Erythroblast (primary cell): ENCODE measurements at regions not wholly inside any gene's neighbourhood (a gene's known extent, or its start where the extent isn't known, plus 50 kb on each side); places are given as distances from the start of the nearest gene placed in this dataset.

Experiments used
- GATA1 ChIP-seq: IDR thresholded peaks from 2 replicates; pipeline ENCODE4 v1.6.1; 2011; ENCODE audit warnings: low read depth, mild to moderate bottlenecking, control low read depth, low read length, moderate library complexity
- POLR2A ChIP-seq: IDR thresholded peaks from 2 replicates; pipeline ENCODE4 v1.6.1; 2011; ENCODE audit warnings: mild to moderate bottlenecking, low read length

- TF ChIP-seq POLR2A (no peak), GATA1 (no peak)
These were observed 150.2 kb upstream of the AUTS2 start for GRCh38 chr7:69448071-69448470.
